ENCODE measurements at regions not wholly inside any gene's neighbourhood (a gene's known extent, or its start where the extent isn't known, plus 50 kb on each side); places are given as distances from the start of the nearest gene placed in this dataset.
A peak's percentile ranks its signal among the peaks of the same experiment; 100 is the strongest.

DNA sequence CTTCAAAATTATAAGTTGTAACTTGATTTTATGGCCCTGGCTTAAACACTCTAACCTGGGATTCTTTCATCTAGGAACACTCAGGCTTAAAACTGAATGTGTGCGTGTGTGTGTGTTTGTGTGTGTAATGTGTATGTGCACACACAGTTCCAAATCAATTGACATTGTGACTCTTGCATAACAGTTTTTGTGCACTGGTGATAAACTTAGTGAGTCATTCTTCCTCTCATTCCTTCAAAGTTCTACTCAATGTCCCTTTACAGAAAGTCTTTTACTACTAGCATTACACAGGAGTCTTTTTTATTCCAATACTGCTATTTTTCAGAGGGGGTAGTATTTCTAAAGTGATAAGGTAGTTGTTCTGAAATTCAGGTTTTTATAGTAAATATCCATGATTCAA, 943.6 kb downstream of the KCNT2 start (continued):
- TF ChIP-seq GTF2A2 (tag; IDR thresholded peaks at IDR 0.05) = no peak
- TF ChIP-seq TCF7L2 (IDR thresholded peaks at IDR 0.05; ENCODE audit: low read depth, low read length) = no peak
- TF ChIP-seq ERF (CRISPR knock-in tag; IDR thresholded peaks at IDR 0.05) = no peak
- TF ChIP-seq FOXM1 (IDR thresholded peaks at IDR 0.05; ENCODE audit: low read depth) = no peak
- no peak for TF ChIP-seq FOXM1 (CRISPR knock-in tag; IDR thresholded peaks at IDR 0.05; ENCODE audit: low read depth)
- peak; percentile 51; the same call in 1 of the 2 replicates for TF ChIP-seq CEBPB (tag; IDR thresholded peaks at IDR 0.05)
- no peak for TF ChIP-seq ZNF212 (CRISPR knock-in tag; IDR thresholded peaks at IDR 0.05)
- no peak for TF ChIP-seq ZSCAN32 (CRISPR knock-in tag; IDR thresholded peaks at IDR 0.05)

DNA sequence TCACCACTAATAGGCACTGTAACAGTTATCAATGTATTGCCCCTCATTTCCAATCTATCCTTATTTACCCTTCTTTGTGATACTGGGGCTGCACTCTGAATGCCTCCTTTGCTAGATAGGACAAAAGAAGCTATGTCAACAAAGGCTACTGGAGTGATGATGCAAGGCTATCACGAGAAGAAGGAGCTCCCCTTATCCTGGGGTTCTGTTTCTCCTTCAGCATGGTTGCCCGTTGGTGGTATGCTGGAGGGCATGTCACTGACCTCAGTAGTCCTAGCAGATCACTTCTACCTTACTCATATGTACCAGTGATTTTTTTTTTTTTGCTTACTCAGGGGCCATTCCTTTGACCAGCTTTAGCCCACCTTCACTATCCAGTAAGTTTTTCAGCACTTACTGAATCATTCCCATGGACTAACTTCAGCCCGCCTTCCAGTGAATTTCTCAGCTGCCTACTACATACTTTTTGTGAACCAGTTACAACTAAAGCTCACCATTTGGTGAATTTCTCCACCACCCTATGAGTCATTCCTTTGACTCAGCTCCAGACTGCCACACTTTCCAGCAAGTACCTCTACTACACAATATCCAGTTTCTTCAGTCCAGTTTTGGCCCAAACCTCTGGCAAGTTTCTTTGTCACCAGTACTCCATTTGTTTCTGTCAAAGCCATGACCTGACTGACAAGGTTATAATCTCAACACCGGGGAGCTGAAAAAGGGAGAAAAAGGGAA, 944.5 kb downstream of the KCNT2 start:
- no peaks in the 10 kb centered on the region for H3K36me3 ChIP-seq (ENCODE audit: control insufficient read depth, insufficient read depth, low read length)
- in situ Hi-C loops (cut with MboI) = no loop called here
- no peaks in the 10 kb centered on the region for H4K20me1 ChIP-seq (replicated peaks; ENCODE audit: control insufficient read depth, insufficient read depth, low read length)
- no peak for FAIRE-seq
- no peaks in the 10 kb centered on the region for H3K9me3 ChIP-seq (replicated peaks; ENCODE audit: control insufficient read depth, insufficient read depth, low read depth, low read length)
- BruUV-seq (replicated peaks) = no TSS peak
- no peaks in the 10 kb centered on the region for H3K9me1 ChIP-seq (ENCODE audit: control insufficient read depth, insufficient read depth, low read length)
- H3K27ac ChIP-seq (ENCODE audit: extremely low read depth, low read depth, low read length) = no peak overlapping the region
- H3K27me3 ChIP-seq (ENCODE audit: control insufficient read depth in 2 of 2, insufficient read depth in 2 of 2, low read length in 2 of 2) = no peaks in the 10 kb centered on the region
- ChIA-PET POLR2A (interaction anchor here (1.2 kb wide), 1 partner anchor 10 kb away, joined by 3 read pairs; no protein-coding TSS in a partner anchor), CTCF (ENCODE audit: low intra/inter-chr PET ratio) (no interaction called here)
- intact Hi-C loops (cut with micrococcal nuclease) = no loop called here
- no peak for ATAC-seq
- 0% methylated on average over 4 of the region's 4 CpGs for WGBS (ENCODE audit: insufficient coverage, low coverage, missing lambda C conversion rate)
- no peaks in the 10 kb centered on the region for H3K4me1 ChIP-seq (replicated peaks in 1 of 2; ENCODE audit: control insufficient read depth in 2 of 2, insufficient read depth in 2 of 2, low read length in 2 of 2)
- no peak overlapping the region for H3K9ac ChIP-seq (ENCODE audit: insufficient read depth in 1 of 2, low read depth in 2 of 2, low read length in 2 of 2)
- H2AFZ ChIP-seq (ENCODE audit: low read depth, low read length) = no peak overlapping the region
- H3K79me2 ChIP-seq (ENCODE audit: control insufficient read depth, insufficient read depth, low read length) = no peaks in the 10 kb centered on the region
- peak in 1 of 4 experiments; percentile 16 for DNase-seq (ENCODE audit: extremely low read depth in 1 of 4, low spot score in 3 of 4)
- H3K4me2 ChIP-seq (ENCODE audit: insufficient read depth, low read length) = no peak overlapping the region
- no peak overlapping the region for H3K4me3 ChIP-seq
- TF ChIP-seq RBBP5 (IDR thresholded peaks at IDR 0.05; ENCODE audit: borderline replicate concordance, insufficient read depth, low read length, poor library complexity, severe bottlenecking) (no peak), FOSL1 (tag; conservative IDR thresholded peaks at IDR 0.05) (peak; percentile 65), ZNF143 (CRISPR knock-in tag; IDR thresholded peaks at IDR 0.05) (no peak), FOXA3 (CRISPR knock-in tag; conservative IDR thresholded peaks at IDR 0.05 in 1 of 2, IDR thresholded peaks at IDR 0.05 in 1 of 2) (peak in 1 of 2 experiments; percentile 79; a peak in 2 of 4 replicates), KHSRP (IDR thresholded peaks at IDR 0.05) (no peak), MAFG (tag; conservative IDR thresholded peaks at IDR 0.05) (peak; percentile 25; the same call in 1 of the 2 replicates), ZFX (CRISPR knock-in tag; IDR thresholded peaks at IDR 0.05) (no peak)
- TF ChIP-seq, protein P1, sequence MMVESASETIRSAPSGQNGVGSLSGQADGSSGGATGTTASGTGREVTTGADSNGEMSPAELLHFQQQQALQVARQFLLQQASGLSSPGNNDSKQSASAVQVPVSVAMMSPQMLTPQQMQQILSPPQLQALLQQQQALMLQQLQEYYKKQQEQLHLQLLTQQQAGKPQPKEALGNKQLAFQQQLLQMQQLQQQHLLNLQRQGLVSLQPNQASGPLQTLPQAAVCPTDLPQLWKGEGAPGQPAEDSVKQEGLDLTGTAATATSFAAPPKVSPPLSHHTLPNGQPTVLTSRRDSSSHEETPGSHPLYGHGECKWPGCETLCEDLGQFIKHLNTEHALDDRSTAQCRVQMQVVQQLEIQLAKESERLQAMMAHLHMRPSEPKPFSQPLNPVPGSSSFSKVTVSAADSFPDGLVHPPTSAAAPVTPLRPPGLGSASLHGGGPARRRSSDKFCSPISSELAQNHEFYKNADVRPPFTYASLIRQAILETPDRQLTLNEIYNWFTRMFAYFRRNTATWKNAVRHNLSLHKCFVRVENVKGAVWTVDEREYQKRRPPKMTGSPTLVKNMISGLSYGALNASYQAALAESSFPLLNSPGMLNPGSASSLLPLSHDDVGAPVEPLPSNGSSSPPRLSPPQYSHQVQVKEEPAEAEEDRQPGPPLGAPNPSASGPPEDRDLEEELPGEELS (CRISPR knock-in tag; IDR thresholded peaks at IDR 0.05; ENCODE audit: borderline replicate concordance) = no peak
- TF ChIP-seq, protein P2, sequence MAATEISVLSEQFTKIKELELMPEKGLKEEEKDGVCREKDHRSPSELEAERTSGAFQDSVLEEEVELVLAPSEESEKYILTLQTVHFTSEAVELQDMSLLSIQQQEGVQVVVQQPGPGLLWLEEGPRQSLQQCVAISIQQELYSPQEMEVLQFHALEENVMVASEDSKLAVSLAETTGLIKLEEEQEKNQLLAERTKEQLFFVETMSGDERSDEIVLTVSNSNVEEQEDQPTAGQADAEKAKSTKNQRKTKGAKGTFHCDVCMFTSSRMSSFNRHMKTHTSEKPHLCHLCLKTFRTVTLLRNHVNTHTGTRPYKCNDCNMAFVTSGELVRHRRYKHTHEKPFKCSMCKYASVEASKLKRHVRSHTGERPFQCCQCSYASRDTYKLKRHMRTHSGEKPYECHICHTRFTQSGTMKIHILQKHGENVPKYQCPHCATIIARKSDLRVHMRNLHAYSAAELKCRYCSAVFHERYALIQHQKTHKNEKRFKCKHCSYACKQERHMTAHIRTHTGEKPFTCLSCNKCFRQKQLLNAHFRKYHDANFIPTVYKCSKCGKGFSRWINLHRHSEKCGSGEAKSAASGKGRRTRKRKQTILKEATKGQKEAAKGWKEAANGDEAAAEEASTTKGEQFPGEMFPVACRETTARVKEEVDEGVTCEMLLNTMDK (IDR thresholded peaks at IDR 0.05; ENCODE audit: borderline replicate concordance, insufficient read depth, low read depth, low read length, poor library complexity, severe bottlenecking) = no peak

Measured in K562 (cell line).